K562 (cell line): ENCODE measurements at regions not wholly inside any gene's neighbourhood (a gene's known extent, or its start where the extent isn't known, plus 50 kb on each side); places are given as distances from the start of the nearest gene placed in this dataset.

Source experiments
- ATF2 ChIP-seq: sonication (generic); formaldehyde crosslinking; IDR thresholded peaks from 2 replicates; pipeline ENCODE4 v1.8.1; 2022; ENCODE audit warnings: missing genetic modification reagents
- CBX1 ChIP-seq: sonication (generic); IDR thresholded peaks from 2 replicates; pipeline ENCODE4 v1.6.1; 2016; ENCODE audit warnings: antibody characterized with exemption, low read depth, mild to moderate bottlenecking
- CTCF ChIP-seq, 3 experiments: IDR thresholded peaks in 2 of 3; conservative IDR thresholded peaks in 1 of 3; 2 replicates each; pipeline ENCODE4 v1.5.1; 2011 to 2012; ENCODE audit warnings: low read length in 3 of 3, mild to moderate bottlenecking in 3 of 3, control low read depth in 2 of 3, improper control_type of control experiment in 1 of 3, inconsistent platforms in 1 of 3, low read depth in 1 of 3, mixed read lengths in 1 of 3, moderate library complexity in 1 of 3; ENCODE audit not compliant: insufficient read depth in 2 of 3
- EP300 ChIP-seq: IDR thresholded peaks from 2 replicates; pipeline ENCODE4 v1.6.1; 2012; ENCODE audit warnings: low read length, improper control_type of control experiment
- ETS2 ChIP-seq: IDR thresholded peaks from 2 replicates; pipeline ENCODE4 v1.6.1; 2016; ENCODE audit warnings: borderline replicate concordance, missing genetic modification characterization, mild to moderate bottlenecking, moderate library complexity, missing compliant biosample characterization; ENCODE audit not compliant: poor library complexity, severe bottlenecking
- EZH2 ChIP-seq: IDR thresholded peaks from 2 replicates; pipeline ENCODE4 v1.6.1; 2012; ENCODE audit warnings: low read depth, mild to moderate bottlenecking, inconsistent platforms, low read length, borderline replicate concordance
- FOS ChIP-seq: IDR thresholded peaks from 3 replicates; pipeline ENCODE4 v1.6.1; 2011; ENCODE audit not compliant: insufficient read length; ENCODE audit errors: extremely low read depth
- JUN ChIP-seq, 2 experiments: sonication (generic) in 1 of 2; formaldehyde crosslinking in 1 of 2; IDR thresholded peaks; 2 replicates each; pipeline versions ENCODE4 v1.6.1 to v1.8.0; 2012 to 2022; ENCODE audit warnings: borderline replicate concordance in 2 of 2, mild to moderate bottlenecking in 2 of 2, improper control_type of control experiment in 1 of 2, low read depth in 1 of 2, low read length in 1 of 2, missing genetic modification reagents in 1 of 2
- PRDM10 ChIP-seq: fragments of 450-650 bp; IDR thresholded peaks from 2 replicates; pipeline ENCODE4 v1.6.1; 2018; ENCODE audit not compliant: partially characterized antibody
- SRF ChIP-seq, 2 experiments: fragments of 250-450, 450-650 bp in 1 of 2; sonication (Bioruptor Pico) in 1 of 2; sonication (generic) in 1 of 2; formaldehyde crosslinking; IDR thresholded peaks; 2 replicates each; pipeline versions ENCODE4 v1.5.0 to v1.5.1; 2020 to 2022; ENCODE audit warnings: mild to moderate bottlenecking in 1 of 2, missing genetic modification reagents in 1 of 2
- TAL1 ChIP-seq: fragments of 450-650 bp; IDR thresholded peaks from 2 replicates; pipeline ENCODE4 v1.6.1; 2016; ENCODE audit warnings: mild to moderate bottlenecking
- TCF7 ChIP-seq: sonication (generic); IDR thresholded peaks from 2 replicates; pipeline ENCODE4 v1.6.1; 2016; ENCODE audit warnings: antibody characterized with exemption, borderline replicate concordance
- WHSC1 ChIP-seq: IDR thresholded peaks from one replicate; pipeline ENCODE4 v1.6.1; 2012; ENCODE audit warnings: low read length, control low read depth, inconsistent platforms
- TF ChIP-seq, protein P1 (sequence below): sonication (generic); formaldehyde crosslinking; IDR thresholded peaks from 2 replicates; pipeline ENCODE4 v1.8.1; 2023; ENCODE audit warnings: mild to moderate bottlenecking, missing genetic modification reagents

DNA sequence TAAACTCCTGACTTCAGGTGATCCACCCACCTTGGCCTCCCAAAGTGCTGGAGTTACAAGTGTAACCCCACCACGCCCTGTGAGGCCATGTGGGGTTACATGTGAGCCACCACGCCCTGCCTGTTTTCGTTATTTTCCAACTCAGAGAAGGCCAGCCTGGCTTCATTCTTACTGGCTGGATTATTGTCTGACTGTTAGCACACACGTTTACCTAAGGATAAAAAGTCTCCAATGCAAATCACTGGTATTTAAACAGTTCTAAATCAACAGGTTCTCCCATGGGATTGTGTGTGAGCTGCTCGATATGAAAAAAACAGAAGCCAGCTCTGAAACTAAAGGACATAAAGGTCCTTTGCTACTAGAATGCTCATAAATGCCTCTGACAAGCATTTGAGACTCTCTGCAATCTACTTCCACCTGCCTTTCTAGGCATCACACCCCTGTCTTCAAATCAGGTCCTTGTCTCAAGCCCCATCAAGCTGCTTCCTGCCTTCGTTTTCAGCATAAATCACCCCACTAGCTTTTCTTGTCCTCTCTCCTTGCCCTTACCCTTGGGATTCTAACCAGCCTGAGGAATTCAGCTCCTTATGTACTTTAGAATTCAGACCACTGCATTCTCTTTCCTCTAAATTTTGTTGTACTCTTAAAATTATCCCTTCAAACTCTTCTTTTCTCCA, 265.0 kb downstream of the DUSP6 start:
- TF ChIP-seq PRDM10 (no peak), ETS2 (tag) (no peak), EZH2 (no peak), JUN (IDR thresholded peaks at IDR 0.05; ENCODE audit: borderline replicate concordance, low read depth, low read length) (no peak), JUN (CRISPR knock-in tag; IDR thresholded peaks at IDR 0.05; ENCODE audit: borderline replicate concordance) (no peak), ATF2 (CRISPR knock-in tag) (no peak), SRF (CRISPR knock-in tag; IDR thresholded peaks at IDR 0.05) (no peak), CTCF (IDR thresholded peaks at IDR 0.05 in 2 of 3, conservative IDR thresholded peaks at IDR 0.05 in 1 of 3; ENCODE audit: insufficient read depth in 2 of 3, low read depth in 1 of 3, low read length in 3 of 3) (no peak), EP300 (no peak), CBX1 (no peak), WHSC1 (no peak), TAL1 (no peak), TCF7 (no peak), FOS (no peak)
- TF ChIP-seq, protein P1, sequence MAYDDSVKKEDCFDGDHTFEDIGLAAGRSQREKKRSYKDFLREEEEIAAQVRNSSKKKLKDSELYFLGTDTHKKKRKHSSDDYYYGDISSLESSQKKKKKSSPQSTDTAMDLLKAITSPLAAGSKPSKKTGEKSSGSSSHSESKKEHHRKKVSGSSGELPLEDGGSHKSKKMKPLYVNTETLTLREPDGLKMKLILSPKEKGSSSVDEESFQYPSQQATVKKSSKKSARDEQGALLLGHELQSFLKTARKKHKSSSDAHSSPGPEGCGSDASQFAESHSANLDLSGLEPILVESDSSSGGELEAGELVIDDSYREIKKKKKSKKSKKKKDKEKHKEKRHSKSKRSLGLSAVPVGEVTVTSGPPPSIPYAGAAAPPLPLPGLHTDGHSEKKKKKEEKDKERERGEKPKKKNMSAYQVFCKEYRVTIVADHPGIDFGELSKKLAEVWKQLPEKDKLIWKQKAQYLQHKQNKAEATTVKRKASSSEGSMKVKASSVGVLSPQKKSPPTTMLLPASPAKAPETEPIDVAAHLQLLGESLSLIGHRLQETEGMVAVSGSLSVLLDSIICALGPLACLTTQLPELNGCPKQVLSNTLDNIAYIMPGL (CRISPR knock-in tag), result no peak
